ENCODE measurements at regions not wholly inside any gene's neighbourhood (a gene's known extent, or its start where the extent isn't known, plus 50 kb on each side); places are given as distances from the start of the nearest gene placed in this dataset.
"Not testable (repeated sequence)": the region's sequence is repeated elsewhere in the genome, so short reads cannot be mapped to it uniquely, and the experiment has no call there.

DNA sequence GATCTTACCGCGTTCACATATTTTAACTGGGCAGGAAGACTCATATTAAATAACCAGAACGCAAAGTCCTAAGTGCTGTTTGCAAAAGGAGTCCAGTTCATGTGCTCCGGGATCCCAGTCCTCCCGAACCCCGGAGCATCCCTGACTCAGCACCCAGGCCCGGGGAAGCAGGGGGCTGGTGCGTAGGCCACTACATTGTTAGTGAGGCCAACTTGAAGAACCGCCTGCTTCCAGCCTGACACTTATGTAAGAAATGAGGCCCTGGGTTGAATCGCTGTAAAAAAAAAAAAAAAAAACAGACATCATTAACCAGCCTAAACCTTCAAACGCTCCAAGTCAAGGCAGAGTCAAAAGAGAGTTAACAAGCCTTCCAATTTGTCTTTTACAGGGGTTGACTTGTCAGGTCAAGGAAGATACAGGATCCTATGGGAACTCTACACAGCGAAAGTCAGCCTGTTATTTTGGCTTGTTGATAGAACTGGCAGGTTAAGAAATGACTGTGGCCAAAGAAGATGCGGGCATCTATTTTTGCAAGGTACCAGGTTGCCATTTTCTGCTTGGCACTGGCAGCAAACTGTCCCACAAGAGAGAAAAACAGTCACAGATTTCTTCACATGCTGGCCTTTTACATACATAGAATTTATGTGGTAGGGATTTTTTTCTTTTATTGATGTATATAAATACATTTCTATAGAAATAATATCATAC, 93.3 kb downstream of the ACTL7B start:
- DNase-seq: no peak

DNA sequence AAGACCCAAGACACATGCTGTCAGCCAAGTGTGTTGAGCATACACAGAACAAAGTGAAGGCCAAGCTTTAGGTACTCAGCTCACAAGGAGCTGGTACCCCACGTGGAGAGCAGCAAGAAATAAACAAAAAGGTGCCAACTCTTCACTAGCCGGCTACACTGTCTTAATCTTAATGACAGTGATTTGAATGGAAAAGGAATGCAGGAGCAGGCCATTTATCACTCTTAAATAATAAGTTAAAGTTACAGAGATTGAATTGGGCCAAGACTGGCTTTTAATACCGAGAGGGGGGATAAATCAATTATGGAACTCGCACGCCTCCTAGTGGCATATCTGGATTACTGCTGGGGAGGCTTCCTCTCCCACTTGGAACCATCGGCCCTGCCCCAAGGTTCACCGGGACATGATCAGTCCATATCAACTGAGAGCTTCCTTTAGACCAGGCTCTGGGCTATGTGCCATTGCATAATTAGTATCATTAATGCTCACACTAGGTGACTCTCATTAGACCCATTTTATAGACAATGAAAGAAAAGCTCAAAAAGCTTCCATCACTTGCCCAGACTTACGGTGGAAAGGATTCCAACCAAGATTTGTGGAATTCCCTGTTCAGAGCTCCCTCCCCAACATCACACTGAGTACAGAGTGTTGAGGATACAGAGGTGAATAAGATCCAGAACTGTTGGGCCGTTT, 94.0 kb downstream of the ACTL7B start:
- no peak for DNase-seq

DNA sequence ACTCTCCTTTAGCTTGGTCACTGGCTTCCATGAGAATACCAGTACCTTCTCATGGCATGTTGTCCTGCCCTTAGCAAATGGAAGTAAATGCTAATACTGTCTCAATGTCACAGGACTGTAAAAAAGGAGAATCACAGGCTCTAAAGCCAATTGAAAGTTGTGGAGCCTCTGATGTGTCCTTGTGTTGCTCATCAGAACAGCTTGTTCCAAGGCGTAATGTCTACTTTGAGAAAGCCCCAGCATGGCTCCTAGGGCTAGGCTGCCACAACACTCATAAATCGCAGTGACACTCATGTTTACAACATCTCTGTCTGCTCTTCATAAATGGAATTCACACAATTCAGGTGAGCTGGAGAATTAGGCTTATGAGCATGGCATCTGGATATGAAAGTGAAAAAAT, 94.9 kb downstream of the ACTL7B start:
- no peak for DNase-seq

DNA sequence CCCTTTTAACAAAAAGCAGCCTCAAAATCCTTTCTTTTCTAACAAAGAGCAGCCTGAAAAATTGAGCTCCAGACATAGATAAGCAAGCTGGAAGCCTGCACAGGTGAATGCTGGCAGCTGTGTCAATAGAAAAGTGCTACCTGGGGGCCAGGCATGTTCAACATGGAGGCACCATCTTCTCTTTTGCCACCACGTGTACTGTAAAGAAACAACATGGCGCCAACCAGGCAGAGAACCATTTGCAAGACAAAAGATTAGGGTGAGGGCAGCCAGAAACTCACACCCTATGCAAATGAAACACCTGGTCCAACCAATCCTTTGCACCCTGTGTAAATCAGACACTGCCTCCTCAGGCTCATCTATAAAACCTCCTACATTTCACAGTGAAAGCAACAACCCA, 96.0 kb downstream of the ACTL7B start:
- no peak for DNase-seq

DNA sequence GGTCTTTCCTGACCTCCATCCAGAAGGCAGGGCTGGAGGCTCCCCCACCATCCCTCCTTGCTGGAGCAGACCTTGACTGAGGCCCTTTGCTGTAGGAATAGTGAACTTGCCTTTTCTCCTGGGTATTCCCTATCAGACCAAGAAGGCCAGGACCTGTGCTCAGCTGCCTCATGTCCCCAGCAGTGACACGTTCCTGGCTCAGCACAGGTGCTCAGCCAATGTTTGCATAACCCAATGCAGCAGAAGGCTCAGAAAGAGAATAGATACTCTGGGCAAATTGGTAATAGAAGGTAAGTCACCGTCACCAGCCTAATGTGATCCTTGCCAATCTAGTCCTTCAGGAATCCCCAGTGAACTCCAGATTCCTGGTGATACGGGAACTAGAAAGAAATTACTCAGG, 96.4 kb downstream of the ACTL7B start:
- no peak for DNase-seq

DNA sequence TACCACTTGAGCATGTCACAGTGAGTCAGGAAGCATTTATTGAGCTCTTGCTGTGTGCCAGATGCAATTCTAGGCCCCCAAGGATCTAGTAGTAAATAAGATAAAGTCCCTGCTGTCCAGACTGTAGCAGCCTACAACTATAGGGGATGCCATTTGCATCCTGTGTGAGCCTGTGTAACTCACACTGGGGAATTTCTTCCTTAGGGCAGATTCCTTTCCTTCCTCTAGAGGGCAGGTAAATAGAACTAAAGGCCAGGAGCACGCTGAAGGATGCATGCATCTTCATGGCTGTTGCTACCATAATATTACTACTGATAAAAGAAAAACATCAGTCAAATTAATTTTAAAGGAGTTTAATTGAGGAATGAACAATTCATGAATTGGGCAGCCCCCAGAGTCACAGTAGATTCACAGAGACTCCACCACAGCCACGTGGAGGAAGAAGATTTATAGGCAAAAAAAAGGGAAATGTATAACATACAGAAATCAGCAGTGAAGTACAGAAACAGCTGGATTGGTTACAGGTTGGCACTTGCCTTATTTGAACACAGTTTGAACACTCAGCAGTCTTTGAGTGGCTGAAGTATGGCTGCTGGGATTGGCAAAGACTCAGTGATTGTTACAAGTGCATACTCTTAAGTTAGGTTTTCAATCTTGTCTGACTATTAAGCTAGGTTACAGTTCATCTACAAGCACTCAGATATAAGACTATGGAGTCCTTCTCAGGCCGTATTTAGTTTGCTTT, 98.9 kb downstream of the ACTL7B start:
- DNase-seq: no peak

DNA sequence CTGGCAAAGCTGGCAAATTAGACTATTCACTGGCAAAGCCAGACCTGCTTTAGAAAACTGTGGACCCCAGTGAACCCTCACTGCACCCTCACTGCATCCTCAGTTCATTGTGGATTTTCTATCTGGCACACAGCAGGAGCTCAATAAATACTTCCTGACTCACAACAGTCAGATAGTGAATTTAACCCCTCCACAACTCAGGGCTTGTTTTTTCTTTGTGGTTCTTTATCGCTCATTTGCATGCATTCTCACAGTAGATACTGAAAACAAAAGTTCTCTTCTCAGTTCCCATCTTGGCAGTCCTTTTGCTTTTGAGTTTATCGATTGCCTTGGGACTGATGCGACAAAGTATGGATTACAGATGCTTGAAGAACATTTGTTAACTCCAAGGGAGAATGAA, 99.8 kb downstream of the ACTL7B start:
- no peak for DNase-seq

DNA sequence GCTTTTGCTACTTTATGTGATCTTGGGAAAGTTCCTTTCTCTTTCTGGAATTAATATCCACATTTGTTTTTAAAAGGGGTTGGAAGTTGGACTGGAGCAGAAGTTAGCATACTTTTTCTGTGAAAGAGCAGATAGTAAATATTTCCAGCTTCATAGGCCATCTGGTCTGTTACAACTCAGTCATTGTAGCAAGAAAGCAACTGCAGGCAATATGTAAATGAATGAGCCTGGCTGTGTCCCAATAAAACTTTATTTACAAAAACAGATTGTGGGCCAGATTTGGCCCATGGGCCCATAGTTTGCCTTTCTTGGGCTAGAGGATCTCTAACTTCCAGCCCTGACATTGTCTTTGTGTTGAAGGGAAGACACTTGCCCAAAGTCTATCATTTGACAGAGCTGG, 104.4 kb downstream of the ACTL7B start:
- no peak for DNase-seq

DNA sequence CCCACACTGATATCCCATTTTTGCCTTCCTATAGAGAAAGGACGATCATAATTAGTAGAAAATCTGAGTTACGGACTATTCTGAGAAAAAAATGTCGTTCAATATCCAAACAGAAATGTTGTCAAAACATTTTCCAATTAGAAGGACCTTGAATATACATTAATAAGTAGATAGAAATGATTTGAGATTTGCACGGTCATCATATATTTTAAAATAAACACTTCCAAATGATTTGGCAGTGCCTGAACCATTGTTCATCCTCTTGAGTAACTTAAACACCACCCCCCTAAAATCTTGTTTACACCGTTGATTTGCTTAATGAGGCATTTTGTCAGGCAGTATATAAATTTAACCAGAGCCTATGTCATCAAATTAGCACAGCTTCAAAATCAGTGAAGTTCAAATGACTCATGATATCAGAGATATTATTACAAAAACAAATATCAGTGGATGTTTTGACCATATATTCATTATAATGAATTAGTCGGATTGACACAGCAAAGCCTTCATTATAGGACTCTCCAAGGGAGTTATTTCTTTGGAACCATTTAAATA, 105.0 kb downstream of the ACTL7B start:
- no peak for DNase-seq

DNA sequence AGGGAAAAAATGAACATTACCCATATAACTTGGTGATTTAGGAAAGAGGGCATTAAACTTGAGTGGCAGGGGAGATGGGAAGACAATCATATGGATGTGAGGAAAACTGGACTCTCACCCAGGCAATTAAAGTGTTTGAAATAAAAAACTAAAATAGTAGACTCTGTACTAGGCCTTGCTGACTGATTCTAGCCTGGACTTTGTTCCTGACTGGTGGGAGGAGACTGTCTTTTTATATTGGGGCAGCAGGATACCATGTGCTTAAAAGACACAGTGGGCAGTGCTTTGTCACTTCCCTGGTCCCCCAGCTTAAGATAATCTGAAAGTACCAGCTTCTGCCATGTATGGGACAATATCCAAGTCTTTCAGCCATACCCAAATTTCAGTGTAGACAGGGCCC, 107.0 kb downstream of the ACTL7B start:
- no peak for DNase-seq

DNA sequence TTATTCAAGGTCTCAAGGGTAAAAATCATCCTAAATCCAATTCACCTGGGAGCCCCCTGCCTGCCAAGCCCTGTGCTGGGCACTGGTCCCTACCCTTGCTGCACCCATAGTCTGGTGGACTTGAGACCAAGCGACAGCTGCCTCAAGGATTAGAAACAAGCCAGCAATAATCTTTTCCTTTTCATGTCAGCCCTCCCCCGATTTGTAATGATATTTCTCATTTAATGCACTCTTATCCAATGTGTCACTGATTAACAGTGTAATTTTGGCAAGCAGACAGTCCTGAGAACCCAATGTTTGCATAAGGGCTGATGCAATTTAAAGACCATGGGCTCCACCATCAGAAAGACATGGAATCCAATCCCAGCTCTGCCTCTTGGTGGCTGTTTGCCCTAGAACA, 108.9 kb downstream of the ACTL7B start:
- DNase-seq: no peak

DNA sequence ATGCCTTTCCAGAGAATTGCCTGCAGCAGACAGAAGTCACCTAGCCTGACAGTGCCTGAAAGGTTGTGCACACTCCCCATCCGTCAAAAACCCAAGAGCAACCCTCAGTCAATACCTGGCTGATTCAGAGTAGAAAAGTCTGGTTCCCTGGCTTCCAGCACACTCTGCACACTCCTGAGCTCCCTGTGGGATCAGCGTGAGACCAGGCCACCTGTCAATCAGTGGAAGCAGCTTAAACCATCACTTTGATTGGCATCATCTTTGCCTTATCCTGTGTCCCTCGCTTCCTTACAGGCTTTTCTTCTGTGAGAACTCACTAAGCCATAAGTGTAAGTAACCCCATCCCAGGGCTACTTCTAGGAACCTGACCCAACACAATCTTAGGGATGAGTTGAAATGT, 109.8 kb downstream of the ACTL7B start:
- DNase-seq: no peak

DNA sequence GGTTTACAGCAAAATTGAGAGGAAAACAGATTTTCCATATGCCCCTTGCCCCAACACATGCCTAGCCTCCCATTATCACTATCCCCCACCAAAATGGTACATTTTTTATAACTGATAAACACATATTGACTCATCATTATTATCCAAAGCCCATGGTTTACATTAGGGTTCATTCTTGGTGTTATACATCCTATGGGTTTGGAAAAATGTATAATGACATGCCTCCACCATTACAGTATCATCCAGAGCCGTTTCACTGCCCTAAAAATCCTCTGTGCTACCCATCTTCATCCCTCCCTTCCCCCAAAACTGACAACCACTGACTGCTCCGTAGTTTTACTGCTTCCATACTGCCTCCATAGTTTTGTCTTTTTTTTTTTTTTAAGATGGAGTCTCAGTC, 111.1 kb downstream of the ACTL7B start:
- no peak for DNase-seq

DNA sequence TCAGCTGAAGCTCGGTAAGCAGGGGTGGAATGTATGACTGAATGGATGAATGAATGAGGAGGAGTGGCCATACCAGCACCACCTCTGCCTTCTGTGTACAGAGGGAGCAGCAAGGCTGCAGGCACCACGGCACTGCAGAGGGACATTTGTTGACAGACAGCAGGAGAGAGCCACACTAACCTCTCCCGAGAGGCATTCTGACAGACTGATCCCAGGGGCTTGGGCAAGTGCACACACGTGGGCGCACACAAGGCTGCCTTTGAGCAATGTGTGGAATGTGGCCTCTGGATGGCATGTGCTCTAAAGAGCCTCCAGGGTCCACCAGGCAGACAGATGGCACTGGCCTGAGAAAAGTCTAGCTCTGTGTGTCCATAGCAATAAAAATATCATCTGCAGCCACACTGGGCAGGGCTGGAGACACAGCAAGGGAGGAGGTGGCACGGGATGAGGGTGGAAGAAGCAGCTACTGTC, 111.8 kb downstream of the ACTL7B start:
- DNase-seq: no peak

DNA sequence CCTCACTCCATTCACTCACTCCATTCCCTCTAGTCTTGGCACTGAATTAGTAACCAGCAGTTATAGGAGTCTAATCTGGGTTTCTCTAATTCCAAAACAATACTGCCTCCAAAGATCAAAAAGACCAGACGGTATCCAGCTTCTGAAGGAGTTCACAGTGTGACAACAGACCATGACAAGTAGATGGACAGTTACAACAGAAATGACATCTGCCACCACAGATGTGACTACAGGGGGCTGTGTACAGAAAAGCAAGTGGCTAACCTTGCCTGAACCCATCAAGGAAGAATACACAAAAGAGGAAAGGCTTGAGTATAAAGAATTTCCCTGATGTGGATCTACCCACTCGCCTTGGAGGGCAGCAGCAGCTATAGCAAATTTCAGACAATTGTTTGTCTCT, 112.4 kb downstream of the ACTL7B start:
- DNase-seq: no peak

DNA sequence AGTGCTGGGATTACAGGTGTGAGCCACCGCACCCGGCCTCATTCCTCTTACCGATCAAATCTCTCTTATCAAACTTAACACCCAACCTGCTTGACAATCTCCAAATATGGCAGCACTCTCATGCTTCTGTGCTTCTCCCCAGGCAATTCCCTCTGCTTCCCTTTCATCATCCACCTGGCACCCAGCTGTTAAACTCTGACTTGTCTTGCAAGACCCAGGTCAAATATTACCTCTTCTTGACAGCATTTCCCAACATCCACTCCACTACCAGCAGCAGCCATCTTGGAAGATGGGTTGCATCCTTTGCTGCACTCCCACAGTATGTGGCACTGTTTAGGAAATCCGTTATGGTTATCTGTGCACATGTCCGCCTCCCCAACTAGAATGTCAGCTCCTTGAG, 113.6 kb downstream of the ACTL7B start:
- no peak for DNase-seq

DNA sequence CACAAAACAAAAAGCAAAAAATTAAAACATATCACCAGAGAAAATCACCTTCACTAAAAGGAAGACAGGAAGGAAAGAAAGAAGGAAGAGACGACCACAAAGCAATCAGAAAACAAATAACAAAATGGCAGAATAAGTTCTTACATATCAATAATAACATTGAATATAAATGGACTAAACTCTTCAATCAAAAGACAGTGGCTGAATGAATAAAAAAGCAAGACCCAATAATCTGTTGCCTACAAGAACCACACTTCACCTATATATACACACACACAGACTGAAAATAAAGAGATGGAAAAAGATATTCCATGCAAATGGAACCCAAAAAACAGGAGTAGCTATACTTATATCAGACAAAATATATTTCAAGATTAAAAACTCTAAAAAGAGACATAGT, 124.5 kb downstream of the ACTL7B start:
- DNase-seq: not testable (repeated sequence)

DNA sequence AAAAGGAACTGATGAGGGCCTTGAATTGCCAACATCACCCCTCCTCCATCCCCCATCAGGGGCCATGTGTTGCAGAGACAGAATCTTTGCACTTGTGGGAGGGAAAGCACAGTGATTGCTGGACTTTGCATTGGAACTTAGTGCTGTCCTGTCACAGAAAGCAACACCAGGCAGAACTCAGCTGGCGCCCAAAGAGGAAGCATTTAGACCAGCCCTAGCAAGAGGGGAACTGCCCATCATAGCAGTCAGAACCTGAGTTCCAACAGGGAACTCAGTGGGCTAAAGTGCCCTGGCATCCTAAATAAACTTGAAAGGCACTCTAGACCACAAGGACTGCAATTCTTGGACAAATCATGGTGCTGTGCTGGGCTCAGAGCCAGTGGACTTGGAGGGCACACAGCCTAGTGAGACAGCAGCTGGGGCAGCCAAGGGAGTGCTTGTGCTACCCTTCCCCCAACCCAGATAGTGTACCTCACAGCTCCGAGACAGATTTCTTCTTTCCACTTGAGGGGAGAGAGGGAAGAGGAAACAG, 128.1 kb downstream of the ACTL7B start:
- no peak for DNase-seq

DNA sequence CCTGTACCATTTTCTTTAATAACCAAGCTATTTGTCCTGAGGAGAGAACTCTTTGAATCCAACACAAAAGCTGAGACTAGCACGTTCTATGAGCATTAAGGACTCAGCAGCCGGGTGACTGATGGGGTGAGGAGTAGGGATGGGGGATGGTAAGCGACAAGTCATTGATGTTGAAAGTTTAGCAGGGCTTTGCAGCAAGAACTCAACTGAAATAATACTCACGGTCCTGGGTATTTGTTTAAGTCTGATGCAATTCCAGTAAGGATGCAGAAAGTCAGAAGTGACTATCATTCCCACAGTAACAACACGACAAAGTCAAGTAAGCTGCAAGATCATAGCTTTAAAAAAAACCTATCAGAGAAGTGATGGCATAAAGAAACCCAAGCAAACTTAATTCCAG, 131.1 kb downstream of the ACTL7B start:
- DNase-seq: no peak

DNA sequence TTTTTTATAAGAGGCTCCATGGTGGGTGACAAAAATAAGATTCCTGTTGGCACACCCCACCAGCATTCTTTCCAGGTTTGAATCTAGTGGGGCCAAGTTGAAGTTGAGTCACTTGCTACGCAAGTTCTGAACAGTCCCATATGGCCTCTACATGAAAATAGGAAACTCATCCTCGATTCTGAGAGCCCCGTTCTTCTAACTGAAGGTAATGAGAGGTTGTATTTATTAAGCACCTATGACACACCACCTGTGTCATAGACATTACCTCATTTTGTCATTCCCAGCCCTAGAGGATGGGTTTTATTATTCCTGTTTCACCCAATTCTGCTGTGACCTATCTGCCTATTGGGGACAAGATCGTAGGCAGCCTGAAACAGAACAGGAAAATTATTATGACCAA, 131.7 kb downstream of the ACTL7B start:
- DNase-seq: no peak

DNA sequence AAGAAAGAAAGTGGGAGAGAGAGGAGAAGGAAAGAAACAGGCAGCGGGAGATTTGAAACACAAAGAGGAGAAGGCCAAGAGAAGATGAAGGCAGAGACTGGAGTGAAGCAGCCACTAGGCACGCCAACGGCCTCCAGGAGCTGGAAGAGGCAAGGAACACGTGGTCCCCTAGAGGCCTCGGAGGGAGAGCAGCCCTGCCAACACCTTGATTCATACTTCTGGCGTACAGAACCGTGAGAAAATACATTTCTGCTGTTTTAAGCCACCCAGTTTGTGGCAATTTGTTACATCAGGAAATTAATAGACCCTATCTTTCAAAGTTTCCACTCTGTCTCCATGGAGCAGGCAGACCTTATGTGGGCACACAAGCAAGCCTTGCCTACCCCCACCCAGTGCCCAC, 133.4 kb downstream of the ACTL7B start:
- DNase-seq: no peak

DNA sequence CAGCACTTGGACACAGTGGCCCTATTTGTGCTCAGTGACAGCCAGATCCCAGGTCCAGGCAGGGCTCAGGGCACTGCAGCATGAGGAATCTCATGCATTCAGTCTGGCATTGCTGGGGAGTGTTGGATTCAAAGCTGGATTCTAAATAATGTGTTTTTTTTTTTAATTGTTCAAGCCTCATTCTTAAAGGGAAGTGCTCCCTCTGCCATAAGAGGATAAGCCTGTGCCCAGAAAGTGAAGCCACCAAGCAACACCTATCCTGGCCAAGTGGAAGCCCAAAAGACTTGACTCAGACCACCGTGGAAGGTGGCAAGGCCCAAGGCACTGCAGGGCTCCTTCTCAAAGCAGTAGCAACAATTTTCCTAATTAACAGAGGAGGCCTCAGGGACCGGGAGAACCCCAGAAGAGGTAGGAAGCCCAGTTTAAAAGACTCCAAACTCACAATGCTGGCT, 135.6 kb downstream of the ACTL7B start:
- DNase-seq: no peak

DNA sequence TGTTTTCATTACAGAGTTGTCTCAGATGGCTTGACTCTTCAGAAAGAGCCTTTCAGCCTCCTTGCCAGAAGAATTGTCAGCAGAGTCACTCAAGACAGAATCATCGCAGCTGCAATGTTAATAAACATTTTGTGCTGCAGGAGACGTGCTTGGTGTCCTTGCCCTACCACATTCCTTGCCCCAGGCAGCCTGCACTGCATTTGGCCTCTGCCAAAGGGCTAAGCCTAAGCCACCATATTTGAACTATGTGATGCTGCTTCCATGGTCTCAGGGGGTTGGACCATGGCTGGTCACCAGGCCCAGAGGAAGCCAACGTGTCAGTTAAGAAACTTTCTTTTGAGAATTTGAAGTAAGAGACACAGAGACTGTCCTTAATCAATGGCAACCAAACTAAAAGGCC, 145.4 kb downstream of the ACTL7B start:
- no peak for DNase-seq
